ENCODE measurements at regions not wholly inside any gene's neighbourhood (a gene's known extent, or its start where the extent isn't known, plus 50 kb on each side); places are given as distances from the start of the nearest gene placed in this dataset.

DNA sequence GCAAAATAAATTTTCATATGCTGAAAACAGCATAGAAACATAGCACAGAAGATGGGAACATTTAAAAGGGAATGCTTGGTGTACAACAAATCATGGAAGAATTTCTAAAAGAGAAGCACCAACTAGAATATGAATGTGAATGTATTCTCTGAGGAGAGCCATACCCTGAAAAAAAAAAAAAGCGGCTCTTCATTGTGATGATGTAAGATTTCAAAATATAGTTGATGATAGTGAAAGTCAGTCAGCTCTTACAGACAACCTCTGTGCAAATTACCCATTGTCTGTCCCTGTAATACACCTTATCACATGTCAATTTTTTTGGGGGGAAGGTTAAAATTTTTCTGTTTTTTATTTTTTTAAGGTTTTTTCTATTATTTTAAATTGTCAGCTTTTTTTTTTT, 58.6 kb upstream of the PTCHD4 start:
- Histone ChIP-seq H3K4me3 (no peak overlapping the region), H3K9me3 (no peaks in the 10 kb centered on the region), H3K36me3 (no peaks in the 10 kb centered on the region), H3K27me3 (no peaks in the 10 kb centered on the region), H3K27ac (no peak overlapping the region), H3K4me1 (no peaks in the 10 kb centered on the region)
- TF ChIP-seq, protein P1, sequence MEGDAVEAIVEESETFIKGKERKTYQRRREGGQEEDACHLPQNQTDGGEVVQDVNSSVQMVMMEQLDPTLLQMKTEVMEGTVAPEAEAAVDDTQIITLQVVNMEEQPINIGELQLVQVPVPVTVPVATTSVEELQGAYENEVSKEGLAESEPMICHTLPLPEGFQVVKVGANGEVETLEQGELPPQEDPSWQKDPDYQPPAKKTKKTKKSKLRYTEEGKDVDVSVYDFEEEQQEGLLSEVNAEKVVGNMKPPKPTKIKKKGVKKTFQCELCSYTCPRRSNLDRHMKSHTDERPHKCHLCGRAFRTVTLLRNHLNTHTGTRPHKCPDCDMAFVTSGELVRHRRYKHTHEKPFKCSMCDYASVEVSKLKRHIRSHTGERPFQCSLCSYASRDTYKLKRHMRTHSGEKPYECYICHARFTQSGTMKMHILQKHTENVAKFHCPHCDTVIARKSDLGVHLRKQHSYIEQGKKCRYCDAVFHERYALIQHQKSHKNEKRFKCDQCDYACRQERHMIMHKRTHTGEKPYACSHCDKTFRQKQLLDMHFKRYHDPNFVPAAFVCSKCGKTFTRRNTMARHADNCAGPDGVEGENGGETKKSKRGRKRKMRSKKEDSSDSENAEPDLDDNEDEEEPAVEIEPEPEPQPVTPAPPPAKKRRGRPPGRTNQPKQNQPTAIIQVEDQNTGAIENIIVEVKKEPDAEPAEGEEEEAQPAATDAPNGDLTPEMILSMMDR (IDR thresholded peaks at IDR 0.05), result no peak
- DNase-seq (ENCODE audit: low spot score), result no peak
